Motor neuron (in vitro differentiated cells): ENCODE measurements at regions not wholly inside any gene's neighbourhood (a gene's known extent, or its start where the extent isn't known, plus 50 kb on each side); places are given as distances from the start of the nearest gene placed in this dataset.
"Not testable (repeated sequence)": the region's sequence is repeated elsewhere in the genome, so short reads cannot be mapped to it uniquely, and the experiment has no call there.

Experiments used
- ATAC-seq, 8 experiments: fragments of 200-7000 bp; cut with Tn5 transposase; replicated peaks in 6 of 8; 2 replicates each; pipeline ENCODE4 v1.8.0; 2021; ENCODE audit warnings: mild to moderate bottlenecking in 8 of 8, moderate library complexity in 8 of 8
- H3K27ac ChIP-seq, 2 donors: fragments of 250-450 bp; sonication (Bioruptor Pico); 2 replicates each; pipeline ENCODE4 v1.9.0; 2021; ENCODE audit warnings: antibody characterized with exemption in 2 of 2, mild to moderate bottlenecking in 2 of 2, moderate library complexity in 1 of 2
- H3K4me1 ChIP-seq, 2 donors: fragments of 250-450 bp; sonication (Bioruptor Pico); replicated peaks in 1 of 2; 2 replicates each; pipeline ENCODE4 v1.6.1; 2021; ENCODE audit warnings: antibody characterized with exemption in 2 of 2, mild to moderate bottlenecking in 2 of 2, moderate library complexity in 1 of 2
- H3K4me3 ChIP-seq, 5 donors: fragments of 250-450 bp; sonication (Bioruptor Pico); 2 replicates each; pipeline ENCODE4 v1.9.0; 2021; ENCODE audit warnings: antibody characterized with exemption in 5 of 5, mild to moderate bottlenecking in 5 of 5, moderate library complexity in 4 of 5
- WGBS, 10 experiments: fragments of 450-650 bp; shearing (Covaris generic); methylation state at CpG; one replicate each; pipeline ENCODE4 v1.0.0; 2022; 5-methylcytosine and 5-hydroxymethylcytosine counted together
- in situ Hi-C, 9 experiments: fragments of 400-800 bp; cut with MboI; loops; one replicate each; pipeline ENCODE4 v1.15.0; 2021; ENCODE audit warnings: low sequenced_read_pairs in 9 of 9, low pct_unique_long_range_greater_than_20kb in 2 of 9; ENCODE audit not compliant: unreplicated experiment in 9 of 9

DNA sequence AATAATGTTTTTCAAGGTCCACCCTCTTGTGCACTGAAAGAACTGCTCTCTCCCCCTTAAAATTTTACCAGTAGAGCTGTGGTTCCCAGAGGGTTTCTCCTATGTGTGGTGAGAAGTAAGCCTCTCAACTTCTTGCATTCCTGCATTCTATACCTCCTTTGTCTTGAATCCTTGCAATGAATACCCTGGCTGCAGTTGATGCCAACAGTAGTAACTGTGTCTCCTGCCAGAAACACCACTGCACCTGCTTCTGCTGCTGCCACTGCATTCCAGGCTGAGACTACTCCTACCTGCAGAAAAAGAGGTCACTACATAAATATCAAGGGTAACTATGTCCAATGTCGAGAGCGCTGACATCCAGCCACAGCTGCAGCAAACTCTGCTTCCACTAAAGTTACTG lies 203.7 kb downstream of the TMEM167A start:
- ATAC-seq = no peak
- Histone ChIP-seq H3K4me3 (no peak overlapping the region), H3K27ac (no peak overlapping the region), H3K4me1 (no peaks in the 10 kb centered on the region)
- in situ Hi-C loops = loop anchor here in 1 of 9 experiments (25.0 kb wide), 1 partner anchor 111 kb away; no protein-coding TSS in a partner anchor
- 0 to 75% (median 37%) methylated on average over 1 to 2 of the region's 2 CpGs; no CpG with 5 or more reads in 6 of the 10 experiments for WGBS, 10 experiments

DNA sequence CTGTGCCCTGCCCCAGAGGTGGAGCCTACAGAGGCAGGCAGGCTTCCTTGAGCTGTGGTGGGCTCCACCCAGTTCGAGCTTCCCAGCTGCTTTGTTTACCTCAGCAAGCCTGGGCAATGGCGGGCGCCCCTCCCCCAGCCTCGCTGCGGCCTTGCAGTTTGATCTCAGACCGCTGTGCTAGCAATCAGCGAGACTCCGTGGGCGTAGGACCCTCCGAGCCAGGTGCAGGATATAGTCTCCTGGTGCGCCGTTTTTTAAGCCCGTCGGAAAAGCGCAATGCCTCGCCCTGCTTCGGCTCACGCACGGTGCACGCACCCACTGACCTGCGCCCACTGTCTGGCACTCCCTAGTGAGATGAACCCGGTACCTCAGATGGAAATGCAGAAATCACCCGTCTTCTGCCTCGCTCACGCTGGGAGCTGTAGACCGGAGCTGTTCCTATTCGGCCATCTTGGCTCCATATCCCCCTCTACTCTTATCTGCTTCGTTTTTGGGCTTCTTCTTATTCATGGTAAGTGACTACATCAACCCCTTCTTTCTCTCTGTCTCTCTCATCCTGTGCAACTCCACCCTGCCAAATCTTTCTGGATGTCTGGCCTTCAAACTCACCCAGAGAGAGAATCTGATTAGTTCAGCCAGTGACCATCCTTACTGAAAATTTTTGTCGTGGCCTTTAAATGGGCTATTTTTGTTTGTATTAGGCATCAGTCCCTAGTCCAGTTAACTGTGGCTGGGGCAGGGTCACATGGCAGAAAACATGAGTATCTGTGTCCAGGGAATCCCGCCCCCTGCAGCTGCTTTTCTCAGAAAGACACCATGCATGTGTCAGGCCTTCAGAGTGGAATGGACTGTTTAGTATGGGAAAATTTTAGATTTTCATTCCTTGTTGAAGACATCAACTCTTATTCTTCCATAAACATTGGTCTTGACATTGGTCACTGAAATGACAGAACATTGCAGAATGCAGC lies 204.6 kb downstream of the TMEM167A start:
- not testable (repeated sequence) for H3K4me3 ChIP-seq, H3K4me1 ChIP-seq, H3K27ac ChIP-seq, ATAC-seq
- WGBS, 10 experiments = 50 to 100% (median 83%) methylated on average over 1 to 4 of the region's 30 CpGs; no CpG with 5 or more reads in 3 of the 10 experiments
- in situ Hi-C loops = loop anchor here in 1 of 9 experiments (25.0 kb wide), 1 partner anchor 110 kb away; no protein-coding TSS in a partner anchor

DNA sequence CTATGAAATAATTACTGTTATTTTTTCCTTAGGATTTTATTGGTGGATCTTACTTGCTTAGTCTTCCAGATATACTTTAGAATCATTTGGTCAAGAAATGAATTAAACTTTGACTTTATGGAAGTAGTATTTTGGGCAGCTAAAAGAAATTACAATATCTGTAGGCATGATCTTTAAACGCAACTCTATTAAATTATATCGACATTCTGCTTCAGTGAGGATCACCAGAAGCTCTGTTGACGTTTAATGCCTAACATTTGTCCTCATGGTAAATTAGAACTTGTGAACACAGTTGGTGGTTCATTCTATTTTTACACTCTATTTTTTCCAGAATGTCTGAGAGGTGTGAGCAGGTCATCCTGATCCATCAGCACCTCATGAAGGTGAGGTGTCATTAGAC lies 211.6 kb downstream of the TMEM167A start:
- Histone ChIP-seq H3K4me3 (no peak overlapping the region), H3K4me1 (peaks cover 21 to 27% of the 10 kb centered on the region in 2 donors), H3K27ac (no peak overlapping the region)
- in situ Hi-C loops = loop anchor here in 1 of 9 experiments (25.0 kb wide), 1 partner anchor 103 kb away; no protein-coding TSS in a partner anchor
- 15 to 100% (median 87%) methylated on average over 1 to 3 of the region's 3 CpGs; no CpG with 5 or more reads in 2 of the 10 experiments for WGBS, 10 experiments
- no peak for ATAC-seq

DNA sequence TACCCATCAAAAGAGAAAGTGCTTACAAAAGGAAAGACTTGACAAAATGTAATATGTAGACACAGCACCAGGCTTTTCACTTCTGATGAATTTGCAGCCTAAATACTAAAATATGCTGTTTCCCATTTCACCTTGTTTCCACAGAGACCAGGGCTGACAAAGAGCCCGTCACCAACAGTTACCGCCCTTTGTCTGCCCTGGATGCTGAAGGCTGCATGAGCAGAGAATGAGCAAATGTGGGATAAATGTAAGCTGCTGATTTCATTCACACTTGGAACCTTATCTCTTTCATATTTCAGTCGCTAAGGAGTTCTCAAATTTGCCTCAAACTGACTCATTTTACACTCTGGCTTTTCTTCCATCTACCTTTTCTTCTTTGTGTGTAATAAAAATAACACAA lies 213.9 kb downstream of the TMEM167A start:
- Histone ChIP-seq H3K4me1 (peaks cover 40 to 42% of the 10 kb centered on the region in 2 donors), H3K27ac (no peak overlapping the region), H3K4me3 (no peak overlapping the region)
- WGBS, 10 experiments = 0 to 68% (median 12%) methylated on average over 1 to 3 of the region's 3 CpGs; no CpG with 5 or more reads in 1 of the 10 experiments
- ATAC-seq = peak in 6 of 8 experiments; percentile 38 to 82 (median 75)
- in situ Hi-C loops = loop anchor here in 1 of 9 experiments (25.0 kb wide), 1 partner anchor 101 kb away; no protein-coding TSS in a partner anchor

DNA sequence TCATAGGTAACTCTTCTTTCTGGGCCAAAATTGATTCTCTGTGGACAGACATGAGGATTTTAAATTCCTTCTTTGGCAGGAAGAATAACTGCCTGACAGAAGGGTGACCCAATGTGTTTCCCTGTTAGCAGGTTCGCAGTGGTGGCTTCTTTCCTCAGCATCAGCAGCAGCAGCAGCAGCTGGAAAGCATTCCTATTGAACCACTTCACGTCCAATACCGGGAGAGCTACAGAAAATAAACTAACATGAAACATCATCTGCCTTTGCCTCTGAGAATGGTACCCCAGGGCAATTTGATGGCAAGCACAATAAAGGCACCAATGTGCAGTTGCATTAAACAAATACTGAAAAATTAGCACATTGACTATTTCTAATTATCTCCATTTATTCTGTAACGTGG lies 214.5 kb downstream of the TMEM167A start:
- in situ Hi-C loops = loop anchor here in 1 of 9 experiments (25.0 kb wide), 1 partner anchor 100 kb away; no protein-coding TSS in a partner anchor
- Histone ChIP-seq H3K4me3 (no peak overlapping the region), H3K4me1 (peaks cover 42 to 43% of the 10 kb centered on the region in 2 donors), H3K27ac (peak overlapping the region in 1 of 2 donors; percentile 2)
- WGBS, 10 experiments = 7 to 71% (median 33%) methylated on average over 1 to 4 of the region's 4 CpGs; no CpG with 5 or more reads in 2 of the 10 experiments
- peak in 5 of 8 experiments; percentile 22 to 48 (median 34) for ATAC-seq

DNA sequence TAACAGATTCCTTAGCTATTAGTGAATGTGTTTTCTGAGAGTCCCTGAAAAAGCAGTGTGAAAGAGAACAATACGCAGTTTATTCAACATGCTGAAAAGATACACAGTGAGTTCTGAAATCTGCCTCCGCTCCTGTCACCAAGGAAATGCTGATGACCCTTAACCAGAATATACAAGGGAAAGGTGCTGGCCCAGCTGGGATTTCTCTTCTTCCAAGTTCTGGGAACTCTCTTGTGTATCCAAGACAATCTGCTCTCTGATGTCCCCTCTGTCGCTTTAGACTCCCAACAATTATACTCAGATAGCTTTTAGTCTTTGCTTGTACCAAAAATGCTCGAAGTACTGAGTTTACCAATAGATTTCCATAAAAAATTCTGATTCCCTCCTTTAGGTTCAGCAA lies 214.9 kb downstream of the TMEM167A start:
- whole genome bisulfite sequencing, 10 experiments = 17 to 100% (median 49%) methylated on average over 2 to 4 of the region's 4 CpGs; no CpG with 5 or more reads in 3 of the 10 experiments
- in situ Hi-C loops = loop anchor here in 1 of 9 experiments (25.0 kb wide), 1 partner anchor 100 kb away; no protein-coding TSS in a partner anchor
- Histone ChIP-seq H3K4me1 (peaks cover 42 to 43% of the 10 kb centered on the region in 2 donors), H3K27ac (peak overlapping the region in 1 of 2 donors; percentile 2), H3K4me3 (no peak overlapping the region)
- peak in 3 of 8 experiments; percentile 11 to 42 (median 32) for ATAC-seq

DNA sequence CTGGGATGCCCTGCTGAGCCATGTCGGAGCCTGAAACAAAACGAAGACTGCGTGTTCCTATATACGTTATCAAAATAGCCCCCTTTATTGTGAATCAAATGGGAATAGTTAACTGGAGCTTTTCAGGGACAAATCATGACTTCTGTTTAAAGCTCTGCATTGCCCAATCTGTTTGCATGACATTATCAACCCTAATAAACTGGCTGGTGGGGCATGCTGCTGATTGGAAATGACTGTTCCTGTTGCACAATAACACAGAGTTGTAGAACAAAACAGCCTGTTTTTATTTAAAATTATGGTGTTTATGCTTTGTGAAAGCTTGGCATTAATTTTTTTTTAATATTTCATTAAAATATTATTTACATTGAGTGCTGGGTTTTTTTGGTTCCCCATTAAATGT lies 215.5 kb downstream of the TMEM167A start:
- Histone ChIP-seq H3K4me1 (peaks cover 42 to 43% of the 10 kb centered on the region in 2 donors), H3K27ac (no peak overlapping the region), H3K4me3 (no peak overlapping the region)
- ATAC-seq = peak in 2 of 8 experiments; percentile 28 to 84
- in situ Hi-C loops = loop anchor here in 1 of 9 experiments (25.0 kb wide), 1 partner anchor 99 kb away; no protein-coding TSS in a partner anchor
- 44 to 100% (median 86%) methylated on average over 2 to 4 of the region's 4 CpGs; no CpG with 5 or more reads in 4 of the 10 experiments for WGBS, 10 experiments

DNA sequence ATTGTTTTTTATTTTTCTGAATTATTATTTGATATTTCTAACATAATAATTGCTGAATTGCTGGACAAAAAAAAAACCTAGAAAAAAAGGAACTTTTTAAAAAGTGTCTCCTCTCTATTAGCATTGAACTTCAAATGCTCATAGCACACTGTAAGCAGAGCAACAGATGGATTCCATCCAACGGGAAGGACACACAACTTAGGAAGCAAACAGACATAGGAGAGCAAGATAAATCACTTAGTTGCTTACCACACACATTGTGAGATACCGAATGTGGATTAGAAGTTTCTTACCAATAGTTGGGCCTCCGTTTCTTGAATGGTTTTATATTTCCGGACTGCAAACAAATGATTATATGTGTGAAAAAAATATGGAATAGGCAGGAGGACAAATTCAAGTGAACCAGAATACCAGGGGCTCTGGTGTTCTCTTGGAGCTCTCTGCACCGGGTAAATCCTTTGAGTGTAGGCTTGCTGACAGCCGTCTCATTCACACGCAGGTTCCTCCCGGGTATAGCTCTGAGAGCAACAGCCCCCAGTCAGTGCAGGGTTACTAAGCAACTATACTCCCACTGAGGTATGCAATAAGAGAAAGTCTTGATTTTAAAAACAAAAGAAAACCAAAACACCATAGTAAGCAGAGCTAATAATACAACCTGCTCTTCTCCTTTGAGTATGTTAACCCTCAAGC lies 217.6 kb downstream of the TMEM167A start:
- in situ Hi-C loops = loop anchor here in 1 of 9 experiments (25.0 kb wide), 1 partner anchor 97 kb away; no protein-coding TSS in a partner anchor
- H3K27ac ChIP-seq = no peak overlapping the region
- H3K4me1 ChIP-seq = peaks cover 42 to 46% of the 10 kb centered on the region in 2 donors
- 0 to 63% (median 28%) methylated on average over 1 to 7 of the region's 8 CpGs for WGBS, 10 experiments
- H3K4me3 ChIP-seq = no peak overlapping the region
- ATAC-seq = peak in 5 of 8 experiments; percentile 79 to 87 (median 86)

DNA sequence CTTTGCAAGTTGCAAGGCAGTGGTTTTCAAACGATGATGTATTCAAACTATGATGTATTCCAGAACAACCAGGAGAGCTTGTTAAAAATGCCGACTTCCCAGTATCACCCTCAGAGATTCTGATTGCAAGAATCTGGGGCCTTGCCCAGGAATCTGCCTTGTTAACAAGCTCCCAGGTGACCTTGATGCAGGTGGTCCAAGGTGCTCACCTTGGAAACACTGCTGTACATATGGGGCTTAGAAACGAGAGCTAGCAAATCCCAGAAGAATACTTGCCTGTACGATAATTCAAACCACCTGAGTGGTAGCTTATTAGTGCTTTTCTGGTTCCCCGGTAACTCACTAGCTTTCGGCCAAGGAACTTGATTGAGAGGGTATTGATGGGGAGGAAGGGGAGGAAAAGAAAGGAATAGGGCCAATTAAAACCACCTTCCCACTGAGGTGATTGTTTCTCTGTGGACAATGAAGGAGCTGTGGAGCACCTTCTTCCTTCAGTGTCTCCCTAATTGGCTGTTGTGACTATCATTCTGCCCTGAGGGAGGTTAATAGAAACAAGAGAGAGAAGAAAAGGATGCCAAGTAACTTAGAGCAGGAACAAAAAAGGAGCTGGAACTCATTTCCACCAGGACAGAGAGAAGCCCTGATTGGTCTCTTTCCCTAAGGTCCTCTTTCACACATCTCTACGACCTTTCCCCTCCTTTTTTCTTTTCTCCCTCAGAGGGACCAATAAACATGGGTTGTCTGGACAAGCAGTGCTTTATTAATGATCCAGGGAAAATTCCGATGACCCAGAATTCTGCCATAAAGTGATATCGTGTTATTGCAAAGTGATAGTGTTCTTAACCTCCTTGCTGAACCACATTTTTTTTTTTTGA lies 218.8 kb downstream of the TMEM167A start:
- ATAC-seq = no peak
- H3K4me3 ChIP-seq = no peak overlapping the region
- 18 to 88% (median 73%) methylated on average over 1 to 9 of the region's 9 CpGs for WGBS, 10 experiments
- in situ Hi-C loops = loop anchor here in 1 of 9 experiments (25.0 kb wide), 1 partner anchor 96 kb away; no protein-coding TSS in a partner anchor
- peaks cover 34 to 44% of the 10 kb centered on the region in 2 donors for H3K4me1 ChIP-seq
- no peak overlapping the region for H3K27ac ChIP-seq

DNA sequence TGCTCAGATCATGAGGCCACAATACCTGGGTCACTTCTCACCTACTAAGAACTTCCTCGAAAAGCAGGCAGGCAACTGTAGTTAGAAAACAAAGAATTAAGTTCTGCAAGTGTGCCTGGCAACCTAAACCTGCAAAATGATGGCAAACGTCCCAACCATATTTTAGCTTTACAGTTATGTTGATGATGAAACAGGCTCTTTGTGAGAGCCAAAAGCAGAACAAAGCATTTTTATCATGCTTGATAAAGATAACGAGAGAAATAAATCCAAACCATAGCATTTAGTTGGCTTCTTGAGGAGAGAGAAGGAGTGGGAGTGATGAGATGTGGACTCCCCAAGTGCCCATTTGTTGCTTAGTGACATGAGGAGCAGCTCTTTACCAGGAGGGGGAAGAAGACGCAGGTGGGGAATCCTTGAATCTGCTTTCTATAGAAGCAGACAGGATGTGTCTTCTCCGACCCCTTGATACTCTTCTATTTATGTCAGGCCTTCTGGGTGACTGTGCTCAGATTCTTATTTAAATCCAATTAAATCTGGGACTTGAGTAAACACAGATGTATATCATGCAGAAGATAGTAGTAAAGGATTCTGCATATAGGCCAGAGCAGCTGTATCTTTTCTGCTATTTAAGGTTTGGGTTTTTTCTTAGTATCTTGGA lies 221.2 kb downstream of the TMEM167A start:
- peak in 1 of 8 experiments; percentile 4 for ATAC-seq
- in situ Hi-C loops = loop anchor here in 1 of 9 experiments (25.0 kb wide), 1 partner anchor 94 kb away; no protein-coding TSS in a partner anchor
- Histone ChIP-seq H3K4me1 (peaks cover 15 to 27% of the 10 kb centered on the region in 2 donors), H3K4me3 (no peak overlapping the region), H3K27ac (no peak overlapping the region)
- 56 to 93% (median 78%) methylated on average over 2 to 5 of the region's 5 CpGs; no CpG with 5 or more reads in 1 of the 10 experiments for WGBS, 10 experiments

DNA sequence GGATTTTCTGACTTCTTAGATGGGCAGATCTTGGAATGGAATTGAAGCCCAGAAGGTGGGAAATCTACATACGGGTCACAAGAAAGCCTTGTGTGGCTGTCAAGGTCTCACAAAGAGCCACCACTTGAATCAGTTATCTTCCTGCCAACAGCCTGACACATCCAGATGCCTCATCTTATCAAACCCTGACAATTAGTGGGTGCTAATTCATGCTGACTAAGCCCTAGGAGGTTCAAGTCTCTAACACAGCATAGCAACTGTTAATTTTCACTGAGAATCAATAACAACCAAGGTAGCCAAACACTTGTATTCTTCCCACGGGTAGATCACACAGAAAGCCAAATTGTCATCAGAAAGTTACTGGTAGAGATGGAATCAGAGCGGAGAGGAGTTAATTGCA lies 222.2 kb downstream of the TMEM167A start:
- no peak for ATAC-seq
- in situ Hi-C loops = loop anchor here in 1 of 9 experiments (25.0 kb wide), 1 partner anchor 93 kb away; no protein-coding TSS in a partner anchor
- WGBS, 10 experiments = 47 to 100% (median 84%) methylated on average over 1 to 3 of the region's 3 CpGs; no CpG with 5 or more reads in 2 of the 10 experiments
- H3K4me1 ChIP-seq = peaks cover 21 to 35% of the 10 kb centered on the region in 2 donors
- no peak overlapping the region for H3K4me3 ChIP-seq
- H3K27ac ChIP-seq = no peak overlapping the region
